Lower leg skin (tissue), 3 donors: ENCODE measurements at regions not wholly inside any gene's neighbourhood (a gene's known extent, or its start where the extent isn't known, plus 50 kb on each side); places are given as distances from the start of the nearest gene placed in this dataset.

Source experiments
- POLR2A ChIP-seq, 2 donors: fragments of 450-650 bp; IDR thresholded peaks; one replicate each; pipeline ENCODE4 v1.6.1; 2016 to 2017; ENCODE audit warnings: antibody characterized with exemption in 2 of 2, mild to moderate bottlenecking in 1 of 2, moderate library complexity in 1 of 2
- TF ChIP-seq, protein P1 (sequence below), 3 donors: fragments of 450-650 bp; IDR thresholded peaks; one replicate each; pipeline ENCODE4 v1.5.1; 2016; ENCODE audit warnings: antibody characterized with exemption in 3 of 3, mild to moderate bottlenecking in 3 of 3, moderate library complexity in 2 of 3

DNA sequence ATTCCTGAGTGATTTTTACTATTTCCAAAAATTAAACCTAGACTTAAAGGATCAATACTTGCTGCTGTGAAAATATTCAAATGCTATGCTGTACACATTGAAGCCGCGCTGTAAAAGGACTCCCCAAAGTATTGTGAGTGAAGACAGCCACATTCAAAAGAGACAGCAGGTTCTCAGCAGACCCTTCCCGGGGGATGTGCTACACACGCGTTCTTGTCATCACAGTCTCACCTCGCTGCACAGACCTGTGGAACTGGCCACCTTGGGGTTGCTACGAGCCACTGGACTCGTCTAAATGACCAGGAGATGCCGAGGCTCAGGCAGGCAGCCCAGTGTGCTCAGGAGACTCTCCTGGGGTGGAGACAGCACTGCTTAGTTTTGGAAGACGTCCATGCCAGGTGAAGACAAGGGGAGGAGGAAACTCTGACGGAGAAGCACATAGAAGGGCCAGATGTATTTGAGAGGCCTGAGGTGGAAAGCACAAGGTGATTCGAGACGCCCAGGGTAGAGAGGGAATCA is 367.7 kb upstream of the SHH start:
- TF ChIP-seq, protein P1, sequence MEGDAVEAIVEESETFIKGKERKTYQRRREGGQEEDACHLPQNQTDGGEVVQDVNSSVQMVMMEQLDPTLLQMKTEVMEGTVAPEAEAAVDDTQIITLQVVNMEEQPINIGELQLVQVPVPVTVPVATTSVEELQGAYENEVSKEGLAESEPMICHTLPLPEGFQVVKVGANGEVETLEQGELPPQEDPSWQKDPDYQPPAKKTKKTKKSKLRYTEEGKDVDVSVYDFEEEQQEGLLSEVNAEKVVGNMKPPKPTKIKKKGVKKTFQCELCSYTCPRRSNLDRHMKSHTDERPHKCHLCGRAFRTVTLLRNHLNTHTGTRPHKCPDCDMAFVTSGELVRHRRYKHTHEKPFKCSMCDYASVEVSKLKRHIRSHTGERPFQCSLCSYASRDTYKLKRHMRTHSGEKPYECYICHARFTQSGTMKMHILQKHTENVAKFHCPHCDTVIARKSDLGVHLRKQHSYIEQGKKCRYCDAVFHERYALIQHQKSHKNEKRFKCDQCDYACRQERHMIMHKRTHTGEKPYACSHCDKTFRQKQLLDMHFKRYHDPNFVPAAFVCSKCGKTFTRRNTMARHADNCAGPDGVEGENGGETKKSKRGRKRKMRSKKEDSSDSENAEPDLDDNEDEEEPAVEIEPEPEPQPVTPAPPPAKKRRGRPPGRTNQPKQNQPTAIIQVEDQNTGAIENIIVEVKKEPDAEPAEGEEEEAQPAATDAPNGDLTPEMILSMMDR (IDR thresholded peaks at IDR 0.05) = no peak
- TF ChIP-seq POLR2A (IDR thresholded peaks at IDR 0.05) = no peak
